ENCODE measurements at regions not wholly inside any gene's neighbourhood (a gene's known extent, or its start where the extent isn't known, plus 50 kb on each side); places are given as distances from the start of the nearest gene placed in this dataset.

DNA sequence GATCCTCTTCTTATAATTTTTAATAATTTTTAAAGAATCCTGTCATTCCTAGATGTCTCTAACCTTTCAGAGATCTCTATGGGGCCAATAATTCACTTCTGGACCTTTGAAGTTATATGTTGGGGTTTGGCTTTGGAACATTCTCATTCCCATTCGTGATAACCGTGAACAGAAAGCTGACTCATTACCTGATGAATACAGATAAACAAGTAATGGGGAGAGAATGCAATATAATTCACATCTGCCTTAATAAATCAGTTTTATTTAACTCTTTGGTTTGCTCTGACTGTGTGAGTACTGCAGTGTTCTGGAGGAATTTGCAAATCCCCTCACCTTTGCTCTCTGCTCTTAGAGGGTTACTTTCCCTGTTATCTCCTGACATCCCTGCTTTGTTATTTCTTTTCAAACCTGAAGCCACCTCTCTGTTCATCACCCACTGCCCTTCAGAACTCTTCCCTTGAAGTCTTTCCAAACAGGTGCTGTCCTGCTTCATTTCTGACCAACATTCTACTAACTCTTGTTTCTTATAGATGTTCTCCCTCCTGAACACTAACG, 79.6 kb upstream of the SLC38A2 start:
- TF ChIP-seq POLR2A (IDR thresholded peaks at IDR 0.05): no peak
- TF ChIP-seq, protein P1, sequence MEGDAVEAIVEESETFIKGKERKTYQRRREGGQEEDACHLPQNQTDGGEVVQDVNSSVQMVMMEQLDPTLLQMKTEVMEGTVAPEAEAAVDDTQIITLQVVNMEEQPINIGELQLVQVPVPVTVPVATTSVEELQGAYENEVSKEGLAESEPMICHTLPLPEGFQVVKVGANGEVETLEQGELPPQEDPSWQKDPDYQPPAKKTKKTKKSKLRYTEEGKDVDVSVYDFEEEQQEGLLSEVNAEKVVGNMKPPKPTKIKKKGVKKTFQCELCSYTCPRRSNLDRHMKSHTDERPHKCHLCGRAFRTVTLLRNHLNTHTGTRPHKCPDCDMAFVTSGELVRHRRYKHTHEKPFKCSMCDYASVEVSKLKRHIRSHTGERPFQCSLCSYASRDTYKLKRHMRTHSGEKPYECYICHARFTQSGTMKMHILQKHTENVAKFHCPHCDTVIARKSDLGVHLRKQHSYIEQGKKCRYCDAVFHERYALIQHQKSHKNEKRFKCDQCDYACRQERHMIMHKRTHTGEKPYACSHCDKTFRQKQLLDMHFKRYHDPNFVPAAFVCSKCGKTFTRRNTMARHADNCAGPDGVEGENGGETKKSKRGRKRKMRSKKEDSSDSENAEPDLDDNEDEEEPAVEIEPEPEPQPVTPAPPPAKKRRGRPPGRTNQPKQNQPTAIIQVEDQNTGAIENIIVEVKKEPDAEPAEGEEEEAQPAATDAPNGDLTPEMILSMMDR (IDR thresholded peaks at IDR 0.05): no peak
- no peak for TF ChIP-seq POLR2AphosphoS5 (IDR thresholded peaks at IDR 0.05)
